ENCODE measurements at regions not wholly inside any gene's neighbourhood (a gene's known extent, or its start where the extent isn't known, plus 50 kb on each side); places are given as distances from the start of the nearest gene placed in this dataset.
"Not testable (repeated sequence)": the region's sequence is repeated elsewhere in the genome, so short reads cannot be mapped to it uniquely, and the experiment has no call there.

DNA sequence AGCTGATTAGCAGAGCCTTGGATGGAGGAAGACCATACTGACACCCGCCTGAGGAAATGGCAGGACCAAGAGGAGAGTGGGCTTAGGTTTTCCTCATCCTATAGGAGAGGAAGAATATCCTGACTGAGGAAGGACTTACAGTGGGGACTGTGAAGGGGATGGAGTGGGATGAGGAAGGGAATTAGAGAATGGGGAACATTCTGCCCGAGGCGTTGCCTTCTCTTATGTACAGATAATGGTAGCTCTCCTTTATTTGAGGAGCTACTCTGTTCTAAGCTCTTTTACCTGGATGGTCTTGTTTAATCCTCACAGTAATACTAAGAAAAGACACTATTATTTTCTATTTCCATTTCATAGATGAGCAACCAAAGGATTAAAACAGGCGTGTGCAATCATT lies 56.0 kb downstream of the OLFML3 start:
- no peak for DNase-seq (ENCODE audit: low spot score)
- no peak overlapping the region for H3K4me3 Mint-ChIP-seq (ENCODE audit: unreplicated experiment)
- TF ChIP-seq, protein P1, sequence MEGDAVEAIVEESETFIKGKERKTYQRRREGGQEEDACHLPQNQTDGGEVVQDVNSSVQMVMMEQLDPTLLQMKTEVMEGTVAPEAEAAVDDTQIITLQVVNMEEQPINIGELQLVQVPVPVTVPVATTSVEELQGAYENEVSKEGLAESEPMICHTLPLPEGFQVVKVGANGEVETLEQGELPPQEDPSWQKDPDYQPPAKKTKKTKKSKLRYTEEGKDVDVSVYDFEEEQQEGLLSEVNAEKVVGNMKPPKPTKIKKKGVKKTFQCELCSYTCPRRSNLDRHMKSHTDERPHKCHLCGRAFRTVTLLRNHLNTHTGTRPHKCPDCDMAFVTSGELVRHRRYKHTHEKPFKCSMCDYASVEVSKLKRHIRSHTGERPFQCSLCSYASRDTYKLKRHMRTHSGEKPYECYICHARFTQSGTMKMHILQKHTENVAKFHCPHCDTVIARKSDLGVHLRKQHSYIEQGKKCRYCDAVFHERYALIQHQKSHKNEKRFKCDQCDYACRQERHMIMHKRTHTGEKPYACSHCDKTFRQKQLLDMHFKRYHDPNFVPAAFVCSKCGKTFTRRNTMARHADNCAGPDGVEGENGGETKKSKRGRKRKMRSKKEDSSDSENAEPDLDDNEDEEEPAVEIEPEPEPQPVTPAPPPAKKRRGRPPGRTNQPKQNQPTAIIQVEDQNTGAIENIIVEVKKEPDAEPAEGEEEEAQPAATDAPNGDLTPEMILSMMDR (IDR thresholded peaks at IDR 0.05; ENCODE audit: unreplicated experiment), result no peak
- peaks cover 3% of the 10 kb centered on the region for H3K27me3 Mint-ChIP-seq (ENCODE audit: unreplicated experiment)
- no peaks in the 10 kb centered on the region for H3K36me3 Mint-ChIP-seq (ENCODE audit: low read depth, unreplicated experiment)
- H3K9me3 Mint-ChIP-seq (ENCODE audit: unreplicated experiment), result no peaks in the 10 kb centered on the region
- no peak overlapping the region for H3K27ac Mint-ChIP-seq (ENCODE audit: unreplicated experiment)
- no peaks in the 10 kb centered on the region for H3K4me1 Mint-ChIP-seq (ENCODE audit: unreplicated experiment)

GRCh38 chr1:114036841-114037630 lies 57.8 kb downstream of the OLFML3 start:
- not testable (repeated sequence) for H3K36me3 Mint-ChIP-seq (ENCODE audit: low read depth, unreplicated experiment); H3K4me1 Mint-ChIP-seq (ENCODE audit: unreplicated experiment); H3K27ac Mint-ChIP-seq (ENCODE audit: unreplicated experiment); DNase-seq (ENCODE audit: low spot score); H3K4me3 Mint-ChIP-seq (ENCODE audit: unreplicated experiment); H3K27me3 Mint-ChIP-seq (ENCODE audit: unreplicated experiment); H3K9me3 Mint-ChIP-seq (ENCODE audit: unreplicated experiment)

DNA sequence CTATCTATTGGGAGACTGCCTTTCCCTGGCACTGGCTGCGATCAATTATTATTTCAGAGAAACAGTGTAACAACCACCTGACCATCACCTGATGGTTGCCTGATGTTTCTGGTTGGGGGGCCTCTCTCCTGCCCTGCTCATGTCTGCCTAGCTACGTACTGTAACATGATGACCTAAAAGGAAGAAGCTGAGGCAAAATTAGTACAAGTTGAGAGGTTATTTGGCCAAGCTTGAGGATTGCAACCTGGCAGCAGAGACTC lies 58.3 kb downstream of the OLFML3 start:
- H3K9me3 Mint-ChIP-seq (ENCODE audit: unreplicated experiment), result no peaks in the 10 kb centered on the region
- peaks cover 3% of the 10 kb centered on the region for H3K27me3 Mint-ChIP-seq (ENCODE audit: unreplicated experiment)
- no peaks in the 10 kb centered on the region for H3K4me1 Mint-ChIP-seq (ENCODE audit: unreplicated experiment)
- no peak for DNase-seq (ENCODE audit: low spot score)
- no peak overlapping the region for H3K27ac Mint-ChIP-seq (ENCODE audit: unreplicated experiment)
- no peaks in the 10 kb centered on the region for H3K36me3 Mint-ChIP-seq (ENCODE audit: low read depth, unreplicated experiment)
- TF ChIP-seq, protein P1 (IDR thresholded peaks at IDR 0.05; ENCODE audit: unreplicated experiment), result no peak
- H3K4me3 Mint-ChIP-seq (ENCODE audit: unreplicated experiment), result no peak overlapping the region

- H3K9me3 Mint-ChIP-seq (ENCODE audit: unreplicated experiment), result no peaks in the 10 kb centered on the region
- H3K4me1 Mint-ChIP-seq (ENCODE audit: unreplicated experiment), result no peaks in the 10 kb centered on the region
- no peak for DNase-seq (ENCODE audit: low spot score)
- H3K27ac Mint-ChIP-seq (ENCODE audit: unreplicated experiment), result no peak overlapping the region
- peaks cover 3% of the 10 kb centered on the region for H3K27me3 Mint-ChIP-seq (ENCODE audit: unreplicated experiment)
- H3K36me3 Mint-ChIP-seq (ENCODE audit: low read depth, unreplicated experiment), result no peaks in the 10 kb centered on the region
- TF ChIP-seq, protein P1 (IDR thresholded peaks at IDR 0.05; ENCODE audit: unreplicated experiment), result no peak
- H3K4me3 Mint-ChIP-seq (ENCODE audit: unreplicated experiment), result no peak overlapping the region
Observed at GRCh38 chr1:114037962-114038816, 58.9 kb downstream of the OLFML3 start.

Data from endothelial cell (in vitro differentiated cells).